ENCODE measurements at regions not wholly inside any gene's neighbourhood (a gene's known extent, or its start where the extent isn't known, plus 50 kb on each side); places are given as distances from the start of the nearest gene placed in this dataset.

DNA sequence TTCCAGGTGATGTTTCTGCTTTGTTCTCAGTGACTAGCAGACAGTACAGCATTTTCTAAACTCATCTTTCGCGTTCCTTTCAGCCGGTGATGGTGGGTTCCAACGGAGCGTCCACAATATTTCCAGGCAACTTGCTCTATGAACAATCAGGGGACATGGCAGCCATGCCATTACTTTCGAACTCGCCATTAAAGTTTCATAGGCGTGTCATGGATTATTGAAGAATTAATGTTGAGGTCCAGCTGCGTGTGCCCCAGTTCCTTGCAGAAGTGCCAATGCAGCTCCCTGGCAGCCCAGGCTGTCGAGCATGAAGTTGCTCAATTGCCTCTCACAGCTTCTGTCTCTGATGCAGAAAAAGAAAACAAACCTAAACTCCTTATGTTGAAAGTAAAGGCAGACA lies 262.2 kb downstream of the IRX2 start:
- CTCF ChIA-PET = no interaction called here
- no peaks in the 10 kb centered on the region for H3K79me2 ChIP-seq (ENCODE audit: control insufficient read depth, insufficient read depth, low read length)
- H3K4me1 ChIP-seq (ENCODE audit: control insufficient read depth, extremely low read depth, insufficient read depth, low read length) = no peaks in the 10 kb centered on the region
- TF ChIP-seq, protein P1, sequence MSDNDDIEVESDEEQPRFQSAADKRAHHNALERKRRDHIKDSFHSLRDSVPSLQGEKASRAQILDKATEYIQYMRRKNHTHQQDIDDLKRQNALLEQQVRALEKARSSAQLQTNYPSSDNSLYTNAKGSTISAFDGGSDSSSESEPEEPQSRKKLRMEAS (IDR thresholded peaks at IDR 0.05; ENCODE audit: insufficient read depth, insufficient read length) = no peak
- no peak for TF ChIP-seq CTCF (IDR thresholded peaks at IDR 0.05; ENCODE audit: extremely low read depth in 1 of 2, insufficient read depth in 1 of 2, low read depth in 1 of 2, low read length in 2 of 2)
- no peak for TF ChIP-seq MYC (IDR thresholded peaks at IDR 0.05; ENCODE audit: low read depth, low read length)
- TF ChIP-seq POLR2AphosphoS5 (IDR thresholded peaks at IDR 0.05; ENCODE audit: insufficient read depth, low read depth, low read length) = no peak
- TF ChIP-seq JUN (IDR thresholded peaks at IDR 0.05; ENCODE audit: borderline replicate concordance, insufficient read depth, insufficient read length, low read depth) = no peak
- TF ChIP-seq GATA2 (IDR thresholded peaks at IDR 0.05; ENCODE audit: insufficient read depth, insufficient read length, low read depth, low read length) = no peak
- TF ChIP-seq FOS (IDR thresholded peaks at IDR 0.05; ENCODE audit: borderline replicate concordance, insufficient read depth, low read length) = no peak
- no peak for TF ChIP-seq POLR2A (IDR thresholded peaks at IDR 0.05; ENCODE audit: low read depth, low read length)
- no peak overlapping the region for H3K4me2 ChIP-seq (ENCODE audit: insufficient read depth, low read length)
- POLR2A ChIA-PET = no interaction called here
- DNase-seq (ENCODE audit: low read depth, low spot score) (no peak), FAIRE-seq (no peak)
- H3K9ac ChIP-seq (replicated peaks; ENCODE audit: extremely low read depth, insufficient read depth, low read length) = no peak overlapping the region
- H4K20me1 ChIP-seq (replicated peaks; ENCODE audit: control insufficient read depth, extremely low read depth, insufficient read depth, low read length) = no peaks in the 10 kb centered on the region
- peaks cover 9% of the 10 kb centered on the region for H3K9me3 ChIP-seq (replicated peaks; ENCODE audit: control insufficient read depth, insufficient read depth, low read length)
- no peak overlapping the region for H2AFZ ChIP-seq (ENCODE audit: low read depth, low read length)
- no peaks in the 10 kb centered on the region for H3K9me1 ChIP-seq (replicated peaks; ENCODE audit: control insufficient read depth, extremely low read depth, insufficient read depth, low read length)
- H3K36me3 ChIP-seq (ENCODE audit: control insufficient read depth in 2 of 2, extremely low read depth in 1 of 2, insufficient read depth in 2 of 2, low read length in 2 of 2) = no peaks in the 10 kb centered on the region
- intact Hi-C loops (cut with micrococcal nuclease) (no loop called here), dilution Hi-C loops (cut with MboI; ENCODE audit: extremely low pct_ligation_motif_present, low sequenced_read_pairs) (no loop called here)
- no peaks in the 10 kb centered on the region for H3K27me3 ChIP-seq (ENCODE audit: control insufficient read depth in 2 of 2, insufficient read depth in 2 of 2, low read length in 2 of 2)
- H3K27ac ChIP-seq (ENCODE audit: insufficient read depth, low read depth, low read length) = no peak overlapping the region
- no TSS peak for BruUV-seq (replicated peaks)
- no peak overlapping the region for H3K4me3 ChIP-seq (replicated peaks in 1 of 3; ENCODE audit: insufficient read depth in 1 of 3, low read depth in 1 of 3, low read length in 3 of 3)

All from endothelial cell of umbilical vein (primary cell).